ENCODE measurements at regions not wholly inside any gene's neighbourhood (a gene's known extent, or its start where the extent isn't known, plus 50 kb on each side); places are given as distances from the start of the nearest gene placed in this dataset.

- H2AFZ ChIP-seq (ENCODE audit: control insufficient read depth, low read length), result no peak overlapping the region
- FAIRE-seq, result no peak
- no peak overlapping the region for H3K9ac ChIP-seq (ENCODE audit: control insufficient read depth, extremely low read depth, insufficient read depth, low read length)
- no peak overlapping the region for H3K4me2 ChIP-seq (ENCODE audit: control insufficient read depth, extremely low read depth, insufficient read depth, low read depth, low read length)
- peaks cover 73% of the 10 kb centered on the region for H3K27me3 ChIP-seq (ENCODE audit: control insufficient read depth, extremely low read depth, insufficient read depth, low read length)
- H4K20me1 ChIP-seq (ENCODE audit: control insufficient read depth, extremely low read depth, insufficient read depth, low read length), result no peaks in the 10 kb centered on the region
- H3K9me1 ChIP-seq (ENCODE audit: control insufficient read depth, extremely low read depth, insufficient read depth, low read length), result no peaks in the 10 kb centered on the region
- H3K27ac ChIP-seq (ENCODE audit: control insufficient read depth, insufficient read depth, low read length), result no peak overlapping the region
- no peaks in the 10 kb centered on the region for H3K36me3 ChIP-seq (ENCODE audit: control insufficient read depth in 2 of 2, extremely low read depth in 1 of 2, insufficient read depth in 2 of 2, low read length in 2 of 2)
- no peaks in the 10 kb centered on the region for H3K9me3 ChIP-seq (ENCODE audit: control insufficient read depth, low read depth, low read length)
- TF ChIP-seq EZH2 (IDR thresholded peaks at IDR 0.05; ENCODE audit: low read length) (no peak), CTCF (optimal IDR thresholded peaks at IDR 0.05 in 1 of 3, IDR thresholded peaks at IDR 0.05 in 1 of 3, conservative IDR thresholded peaks at IDR 0.05 in 1 of 3; ENCODE audit: extremely low read depth in 1 of 3, insufficient read depth in 2 of 3, low read length in 3 of 3) (no peak)
- H3K4me1 ChIP-seq (ENCODE audit: control insufficient read depth, extremely low read depth, insufficient read depth, low read length), result no peaks in the 10 kb centered on the region
- H3K79me2 ChIP-seq (ENCODE audit: control insufficient read depth, insufficient read depth, low read length), result no peaks in the 10 kb centered on the region
- dilution Hi-C loops (cut with MboI; ENCODE audit: extremely low pct_ligation_motif_present, low sequenced_read_pairs), result no loop called here
- DNase-seq (ENCODE audit: low read depth, low spot score), result no peak
- H3K4me3 ChIP-seq (ENCODE audit: control insufficient read depth in 2 of 3, extremely low read depth in 1 of 3, insufficient read depth in 2 of 3, low read depth in 1 of 3, low read length in 3 of 3), result no peak overlapping the region
Measured at GRCh38 chr1:90833466-90834110, 116.5 kb upstream of the BARHL2 start.

- peak; percentile 34 for TF ChIP-seq EZH2 (IDR thresholded peaks at IDR 0.05; ENCODE audit: low read length)
- TF ChIP-seq CTCF (optimal IDR thresholded peaks at IDR 0.05 in 1 of 3, IDR thresholded peaks at IDR 0.05 in 1 of 3, conservative IDR thresholded peaks at IDR 0.05 in 1 of 3; ENCODE audit: extremely low read depth in 1 of 3, insufficient read depth in 2 of 3, low read length in 3 of 3), result peak in 1 of 3 experiments; percentile 9
- dilution Hi-C loops (cut with MboI; ENCODE audit: extremely low pct_ligation_motif_present, low sequenced_read_pairs), result no loop called here
- H3K9me1 ChIP-seq (ENCODE audit: control insufficient read depth, extremely low read depth, insufficient read depth, low read length), result no peaks in the 10 kb centered on the region
- no peak overlapping the region for H3K4me3 ChIP-seq (ENCODE audit: control insufficient read depth in 2 of 3, extremely low read depth in 1 of 3, insufficient read depth in 2 of 3, low read depth in 1 of 3, low read length in 3 of 3)
- H3K36me3 ChIP-seq (ENCODE audit: control insufficient read depth in 2 of 2, extremely low read depth in 1 of 2, insufficient read depth in 2 of 2, low read length in 2 of 2), result no peaks in the 10 kb centered on the region
- FAIRE-seq, result no peak
- peaks cover 63% of the 10 kb centered on the region for H3K27me3 ChIP-seq (ENCODE audit: control insufficient read depth, extremely low read depth, insufficient read depth, low read length)
- H4K20me1 ChIP-seq (ENCODE audit: control insufficient read depth, extremely low read depth, insufficient read depth, low read length), result no peaks in the 10 kb centered on the region
- H3K4me1 ChIP-seq (ENCODE audit: control insufficient read depth, extremely low read depth, insufficient read depth, low read length), result no peaks in the 10 kb centered on the region
- H3K9me3 ChIP-seq (ENCODE audit: control insufficient read depth, low read depth, low read length), result no peaks in the 10 kb centered on the region
- no peaks in the 10 kb centered on the region for H3K79me2 ChIP-seq (ENCODE audit: control insufficient read depth, insufficient read depth, low read length)
- no peak overlapping the region for H3K27ac ChIP-seq (ENCODE audit: control insufficient read depth, insufficient read depth, low read length)
- no peak overlapping the region for H3K9ac ChIP-seq (ENCODE audit: control insufficient read depth, extremely low read depth, insufficient read depth, low read length)
- no peak overlapping the region for H2AFZ ChIP-seq (ENCODE audit: control insufficient read depth, low read length)
- no peak overlapping the region for H3K4me2 ChIP-seq (ENCODE audit: control insufficient read depth, extremely low read depth, insufficient read depth, low read depth, low read length)
- no peak for DNase-seq (ENCODE audit: low read depth, low spot score)
Measured at GRCh38 chr1:90831910-90832309, 114.8 kb upstream of the BARHL2 start.

Data from keratinocyte (primary cell).